Endodermal cell (in vitro differentiated cells): ENCODE measurements at regions not wholly inside any gene's neighbourhood (a gene's known extent, or its start where the extent isn't known, plus 50 kb on each side); places are given as distances from the start of the nearest gene placed in this dataset.
"Not testable (repeated sequence)": the region's sequence is repeated elsewhere in the genome, so short reads cannot be mapped to it uniquely, and the experiment has no call there.

Experiments used
- DNase-seq: peaks from one replicate; pipeline ENCODE4 v3.0.0-alpha.2; 2017
- H3K27ac ChIP-seq: 2 replicates; pipeline ENCODE4 v1.5.1; 2013; ENCODE audit warnings: mild to moderate bottlenecking, low read depth, low read length, moderate library complexity
- H3K27me3 ChIP-seq: 2 replicates; pipeline ENCODE4 v1.6.1; 2013; ENCODE audit warnings: mild to moderate bottlenecking, low read length, moderate library complexity; ENCODE audit not compliant: insufficient read depth, control insufficient read depth, poor library complexity, severe bottlenecking
- H3K36me3 ChIP-seq: 2 replicates; pipeline ENCODE4 v1.7.0; 2013; ENCODE audit warnings: mild to moderate bottlenecking, low read length, moderate library complexity; ENCODE audit not compliant: control insufficient read depth, insufficient read depth
- H3K4me1 ChIP-seq: one replicate; pipeline ENCODE4 v1.7.0; 2013; ENCODE audit warnings: low read length; ENCODE audit not compliant: control insufficient read depth, insufficient read depth
- H3K4me3 ChIP-seq: 2 replicates; pipeline ENCODE4 v1.5.1; 2013; ENCODE audit warnings: mild to moderate bottlenecking, low read length, moderate library complexity
- H3K9ac ChIP-seq: 2 replicates; pipeline ENCODE4 v1.6.1; 2013; ENCODE audit warnings: mild to moderate bottlenecking, low read length, moderate library complexity; ENCODE audit not compliant: poor library complexity, severe bottlenecking; ENCODE audit errors: extremely low read depth
- H3K9me3 ChIP-seq: 2 replicates; pipeline ENCODE4 v1.6.1; 2013; ENCODE audit warnings: mild to moderate bottlenecking, low read length, moderate library complexity; ENCODE audit not compliant: control insufficient read depth
- H3K27ac Mint-ChIP-seq: 2 replicates; pipeline ENCODE4 v1.8.0; 2020; ENCODE audit warnings: mixed read lengths
- H3K27me3 Mint-ChIP-seq: 2 replicates; pipeline ENCODE4 v1.8.0; 2021; ENCODE audit warnings: mild to moderate bottlenecking, mixed read lengths; ENCODE audit not compliant: insufficient read depth
- H3K36me3 Mint-ChIP-seq: 2 replicates; pipeline ENCODE4 v1.8.0; 2020; ENCODE audit warnings: low read depth, mixed read lengths
- H3K4me1 Mint-ChIP-seq: 2 replicates; pipeline ENCODE4 v1.8.0; 2020; ENCODE audit warnings: mixed read lengths
- H3K4me3 Mint-ChIP-seq: 2 replicates; pipeline ENCODE4 v1.8.0; 2020; ENCODE audit warnings: mild to moderate bottlenecking, moderate library complexity, mixed read lengths
- H3K9me3 Mint-ChIP-seq: 2 replicates; pipeline ENCODE4 v1.8.0; 2020; ENCODE audit warnings: mild to moderate bottlenecking, mixed read lengths
- WGBS, 2 experiments: methylation state at CpG; one replicate each; pipeline versions ENCODE4 v1.1.5 to v1.1.7; 2013; ENCODE audit warnings: missing lambda C conversion rate in 2 of 2, mixed read lengths in 1 of 2; ENCODE audit not compliant: insufficient coverage in 1 of 2, insufficient read length in 1 of 2; 5-methylcytosine and 5-hydroxymethylcytosine counted together
- TF ChIP-seq, protein P1 (sequence below): fragments of 200-600 bp; sonication (generic); conservative IDR thresholded peaks from 2 replicates; pipeline ENCODE4 v1.5.0; 2021; ENCODE audit warnings: antibody characterized with exemption, mild to moderate bottlenecking

DNA sequence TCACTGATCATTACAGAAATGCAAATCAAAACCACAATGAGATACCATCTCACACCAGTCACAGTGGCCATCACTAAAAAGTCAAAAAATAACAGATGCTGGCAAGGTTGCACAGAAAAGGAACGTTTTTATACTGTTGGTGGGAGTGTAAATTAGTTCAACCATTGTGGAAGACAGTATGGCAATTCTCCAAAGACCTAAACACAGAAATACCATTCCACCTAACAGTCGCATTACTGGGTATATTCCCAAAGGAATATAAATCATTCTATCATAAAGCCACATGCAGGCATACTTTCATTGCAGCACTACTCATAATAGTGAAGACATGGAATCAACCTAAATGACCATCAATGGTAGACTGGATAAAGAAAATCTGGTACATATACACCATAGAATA is 83.2 kb upstream of the ARID5B start:
- WGBS, 2 experiments: 88% methylated on average over 2 of the region's 2 CpGs; no CpG with 5 or more reads in 1 of the 2 experiments
- not testable (repeated sequence) for H3K4me1 ChIP-seq, DNase-seq, H3K27ac Mint-ChIP-seq, H3K4me3 Mint-ChIP-seq, H3K9ac ChIP-seq, H3K9me3 ChIP-seq, H3K36me3 Mint-ChIP-seq, H3K36me3 ChIP-seq, H3K4me3 ChIP-seq, H3K27ac ChIP-seq, H3K9me3 Mint-ChIP-seq, H3K27me3 ChIP-seq
- H3K4me1 Mint-ChIP-seq: peaks cover 34% of the 10 kb centered on the region
- H3K27me3 Mint-ChIP-seq: peaks cover 28% of the 10 kb centered on the region

DNA sequence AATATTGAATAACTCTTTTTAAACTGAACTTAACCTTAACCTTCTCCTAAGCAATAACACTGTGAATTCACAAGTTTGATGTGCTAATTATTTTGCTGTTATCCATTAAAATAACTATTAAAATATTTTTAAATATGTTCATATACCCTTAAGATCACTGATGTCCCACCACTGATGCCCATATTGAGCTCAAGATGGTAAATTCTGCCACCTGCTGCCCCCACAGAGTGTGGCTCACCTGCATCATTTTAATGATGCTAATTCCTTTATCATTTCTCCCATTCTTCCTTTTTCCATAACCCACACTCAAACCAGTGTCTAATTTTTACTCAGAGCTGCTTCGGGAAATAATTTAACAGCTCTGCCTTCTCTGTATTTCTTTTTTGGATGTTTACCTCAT is 82.3 kb upstream of the ARID5B start:
- no peak overlapping the region for H3K4me3 ChIP-seq
- no peak for DNase-seq
- no peaks in the 10 kb centered on the region for H3K36me3 ChIP-seq
- Mint-ChIP-seq H3K36me3 (no peaks in the 10 kb centered on the region), H3K27me3 (peaks cover 32% of the 10 kb centered on the region), H3K4me1 (peaks cover 34% of the 10 kb centered on the region), H3K4me3 (no peak overlapping the region), H3K27ac (no peak overlapping the region), H3K9me3 (no peaks in the 10 kb centered on the region)
- H3K27me3 ChIP-seq: no peaks in the 10 kb centered on the region
- H3K4me1 ChIP-seq: peaks cover 7% of the 10 kb centered on the region
- H3K9me3 ChIP-seq: no peaks in the 10 kb centered on the region
- WGBS, 2 experiments: 89 to 100% methylated on average over 1 of the region's 1 CpG
- no peak overlapping the region for H3K9ac ChIP-seq
- H3K27ac ChIP-seq: no peak overlapping the region
- TF ChIP-seq, protein P1, sequence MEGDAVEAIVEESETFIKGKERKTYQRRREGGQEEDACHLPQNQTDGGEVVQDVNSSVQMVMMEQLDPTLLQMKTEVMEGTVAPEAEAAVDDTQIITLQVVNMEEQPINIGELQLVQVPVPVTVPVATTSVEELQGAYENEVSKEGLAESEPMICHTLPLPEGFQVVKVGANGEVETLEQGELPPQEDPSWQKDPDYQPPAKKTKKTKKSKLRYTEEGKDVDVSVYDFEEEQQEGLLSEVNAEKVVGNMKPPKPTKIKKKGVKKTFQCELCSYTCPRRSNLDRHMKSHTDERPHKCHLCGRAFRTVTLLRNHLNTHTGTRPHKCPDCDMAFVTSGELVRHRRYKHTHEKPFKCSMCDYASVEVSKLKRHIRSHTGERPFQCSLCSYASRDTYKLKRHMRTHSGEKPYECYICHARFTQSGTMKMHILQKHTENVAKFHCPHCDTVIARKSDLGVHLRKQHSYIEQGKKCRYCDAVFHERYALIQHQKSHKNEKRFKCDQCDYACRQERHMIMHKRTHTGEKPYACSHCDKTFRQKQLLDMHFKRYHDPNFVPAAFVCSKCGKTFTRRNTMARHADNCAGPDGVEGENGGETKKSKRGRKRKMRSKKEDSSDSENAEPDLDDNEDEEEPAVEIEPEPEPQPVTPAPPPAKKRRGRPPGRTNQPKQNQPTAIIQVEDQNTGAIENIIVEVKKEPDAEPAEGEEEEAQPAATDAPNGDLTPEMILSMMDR: no peak

- Mint-ChIP-seq H3K9me3 (no peaks in the 10 kb centered on the region), H3K4me3 (no peak overlapping the region), H3K36me3 (no peaks in the 10 kb centered on the region), H3K27ac (no peak overlapping the region), H3K4me1 (peaks cover 28% of the 10 kb centered on the region), H3K27me3 (peaks cover 40% of the 10 kb centered on the region)
- H3K9me3 ChIP-seq: no peaks in the 10 kb centered on the region
- no peak overlapping the region for H3K9ac ChIP-seq
- no peak for DNase-seq
- no peaks in the 10 kb centered on the region for H3K36me3 ChIP-seq
- no peak overlapping the region for H3K4me3 ChIP-seq
- H3K27me3 ChIP-seq: no peaks in the 10 kb centered on the region
- WGBS, 2 experiments: 74 to 75% methylated on average over 3 to 5 of the region's 5 CpGs
- peaks cover 2% of the 10 kb centered on the region for H3K4me1 ChIP-seq
- TF ChIP-seq, protein P1: no peak
- no peak overlapping the region for H3K27ac ChIP-seq
These were observed 80.3 kb upstream of the ARID5B start for GRCh38 chr10:61821153-61821552.

DNA sequence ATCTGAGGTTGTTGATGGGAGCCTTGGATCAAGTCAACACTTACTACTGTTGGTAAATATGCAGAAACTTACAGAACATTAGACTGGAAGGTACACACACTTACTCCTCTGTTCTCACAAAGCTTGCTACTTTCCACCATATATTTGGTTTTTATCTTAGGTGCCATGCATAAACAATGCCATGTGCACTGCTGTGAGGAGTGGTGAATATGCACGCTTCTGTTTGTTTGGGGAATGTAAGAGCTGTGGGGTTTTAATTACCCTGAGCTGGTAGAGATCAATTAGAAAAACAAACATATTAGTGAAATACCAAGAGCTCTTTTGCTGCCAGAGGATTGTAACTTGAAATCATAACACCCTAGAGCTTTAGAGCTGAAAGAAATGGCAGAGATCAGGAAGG is 79.8 kb upstream of the ARID5B start:
- no peak overlapping the region for H3K4me3 Mint-ChIP-seq
- Histone ChIP-seq H3K36me3 (no peaks in the 10 kb centered on the region), H3K9me3 (no peaks in the 10 kb centered on the region), H3K4me3 (no peak overlapping the region), H3K27ac (no peak overlapping the region), H3K4me1 (no peaks in the 10 kb centered on the region), H3K9ac (no peak overlapping the region), H3K27me3 (no peaks in the 10 kb centered on the region)
- TF ChIP-seq, protein P1: no peak
- no peaks in the 10 kb centered on the region for H3K36me3 Mint-ChIP-seq
- H3K27me3 Mint-ChIP-seq: peaks cover 40% of the 10 kb centered on the region
- H3K27ac Mint-ChIP-seq: no peak overlapping the region
- WGBS, 2 experiments: 60% methylated on average over 1 of the region's 1 CpG; no CpG with 5 or more reads in 1 of the 2 experiments
- peaks cover 28% of the 10 kb centered on the region for H3K4me1 Mint-ChIP-seq
- no peaks in the 10 kb centered on the region for H3K9me3 Mint-ChIP-seq
- DNase-seq: no peak
